HepG2 (cell line): ENCODE measurements at regions not wholly inside any gene's neighbourhood (a gene's known extent, or its start where the extent isn't known, plus 50 kb on each side); places are given as distances from the start of the nearest gene placed in this dataset.

Experiments
- EZH2 ChIP-seq: conservative IDR thresholded peaks from 2 replicates; pipeline ENCODE4 v1.6.1; 2012; ENCODE audit warnings: mild to moderate bottlenecking, low read depth, low read length, moderate library complexity
- GABPA ChIP-seq, 2 experiments: IDR thresholded peaks; 2 replicates each; pipeline ENCODE4 v1.6.1; 2011 to 2016; ENCODE audit warnings: low read depth in 2 of 2, low read length in 1 of 2, missing biosample characterization in 1 of 2, missing genetic modification characterization in 1 of 2
- GLI4 ChIP-seq: sonication (generic); formaldehyde crosslinking; IDR thresholded peaks from 2 replicates; pipeline ENCODE4 v1.5.1; 2020; ENCODE audit warnings: missing genetic modification reagents, mild to moderate bottlenecking, moderate library complexity, borderline replicate concordance
- HOXA7 ChIP-seq: sonication (generic); formaldehyde crosslinking; IDR thresholded peaks from 2 replicates; pipeline ENCODE4 v1.8.1; 2022; ENCODE audit warnings: mild to moderate bottlenecking, missing genetic modification reagents, moderate library complexity
- MAFK ChIP-seq, 2 experiments: IDR thresholded peaks in 1 of 2; conservative IDR thresholded peaks in 1 of 2; 2 replicates each; pipeline ENCODE4 v1.6.1; 2011; ENCODE audit warnings: improper control_type of control experiment in 2 of 2, low read length in 2 of 2
- POLR2A ChIP-seq, 2 experiments: IDR thresholded peaks; 2 replicates each; pipeline ENCODE4 v1.6.1; 2011; ENCODE audit warnings: low read depth in 2 of 2, low read length in 2 of 2, mild to moderate bottlenecking in 1 of 2, moderate library complexity in 1 of 2; ENCODE audit not compliant: insufficient read depth in 1 of 2
- RARA ChIP-seq: IDR thresholded peaks from 2 replicates; pipeline ENCODE4 v1.6.1; 2016; ENCODE audit warnings: missing genetic modification reagents, missing compliant biosample characterization
- U2AF1 ChIP-seq: fragments of 200-400 bp; formaldehyde crosslinking; optimal IDR thresholded peaks from 2 replicates; pipeline ENCODE3; 2017; ENCODE audit warnings: mild to moderate bottlenecking, low read depth, low read length
- ZNF232 ChIP-seq: sonication (generic); formaldehyde crosslinking; IDR thresholded peaks from 2 replicates; pipeline ENCODE4 v1.4.0; 2020; ENCODE audit warnings: missing genetic modification reagents, borderline replicate concordance
- ZNF577 ChIP-seq: sonication (generic); formaldehyde crosslinking; IDR thresholded peaks from 2 replicates; pipeline ENCODE4 v1.4.0; 2020; ENCODE audit warnings: mild to moderate bottlenecking, low read depth, missing genetic modification reagents, borderline replicate concordance
- TF ChIP-seq, protein P1 (sequence below): sonication (generic); formaldehyde crosslinking; IDR thresholded peaks from 2 replicates; pipeline ENCODE4 v1.5.0; 2020; ENCODE audit warnings: mild to moderate bottlenecking, missing genetic modification reagents, moderate library complexity
- TF ChIP-seq, protein P2 (sequence below): sonication (generic); formaldehyde crosslinking; IDR thresholded peaks from 2 replicates; pipeline ENCODE4; 2020; ENCODE audit warnings: missing genetic modification reagents, mild to moderate bottlenecking, borderline replicate concordance
- TF ChIP-seq, protein P3 (sequence below): IDR thresholded peaks from 2 replicates; pipeline ENCODE4 v1.6.1; 2016; ENCODE audit warnings: mild to moderate bottlenecking

DNA sequence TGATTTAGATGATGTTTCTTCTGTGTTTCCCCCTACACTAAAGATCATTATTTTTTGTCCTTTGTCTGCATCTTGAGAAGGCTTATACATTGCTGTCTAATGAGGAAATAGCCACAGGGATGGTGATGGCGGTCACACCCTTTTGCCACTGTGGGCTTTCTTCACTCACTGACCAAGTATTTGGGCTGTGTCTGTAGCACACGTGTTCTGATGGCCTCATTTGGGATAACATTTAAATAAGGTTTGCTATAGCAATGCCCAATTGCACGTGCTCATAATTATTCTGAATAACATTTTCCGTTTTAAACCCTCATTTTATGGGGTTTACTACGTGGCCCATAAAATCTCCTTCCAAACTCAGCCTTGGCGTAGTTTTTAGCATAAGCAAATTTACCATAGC lies 230.3 kb upstream of the PRICKLE1 start:
- no peak for TF ChIP-seq GABPA (IDR thresholded peaks at IDR 0.05; ENCODE audit: low read depth, low read length)
- TF ChIP-seq GABPA (CRISPR knock-in tag; IDR thresholded peaks at IDR 0.05; ENCODE audit: low read depth) = no peak
- TF ChIP-seq MAFK (conservative IDR thresholded peaks at IDR 0.05 in 1 of 2, IDR thresholded peaks at IDR 0.05 in 1 of 2; ENCODE audit: low read length in 2 of 2) = no peak
- no peak for TF ChIP-seq RARA (CRISPR knock-in tag)
- TF ChIP-seq HOXA7 (CRISPR knock-in tag) = no peak
- TF ChIP-seq, protein P1, sequence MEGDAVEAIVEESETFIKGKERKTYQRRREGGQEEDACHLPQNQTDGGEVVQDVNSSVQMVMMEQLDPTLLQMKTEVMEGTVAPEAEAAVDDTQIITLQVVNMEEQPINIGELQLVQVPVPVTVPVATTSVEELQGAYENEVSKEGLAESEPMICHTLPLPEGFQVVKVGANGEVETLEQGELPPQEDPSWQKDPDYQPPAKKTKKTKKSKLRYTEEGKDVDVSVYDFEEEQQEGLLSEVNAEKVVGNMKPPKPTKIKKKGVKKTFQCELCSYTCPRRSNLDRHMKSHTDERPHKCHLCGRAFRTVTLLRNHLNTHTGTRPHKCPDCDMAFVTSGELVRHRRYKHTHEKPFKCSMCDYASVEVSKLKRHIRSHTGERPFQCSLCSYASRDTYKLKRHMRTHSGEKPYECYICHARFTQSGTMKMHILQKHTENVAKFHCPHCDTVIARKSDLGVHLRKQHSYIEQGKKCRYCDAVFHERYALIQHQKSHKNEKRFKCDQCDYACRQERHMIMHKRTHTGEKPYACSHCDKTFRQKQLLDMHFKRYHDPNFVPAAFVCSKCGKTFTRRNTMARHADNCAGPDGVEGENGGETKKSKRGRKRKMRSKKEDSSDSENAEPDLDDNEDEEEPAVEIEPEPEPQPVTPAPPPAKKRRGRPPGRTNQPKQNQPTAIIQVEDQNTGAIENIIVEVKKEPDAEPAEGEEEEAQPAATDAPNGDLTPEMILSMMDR (CRISPR knock-in tag) = no peak
- TF ChIP-seq U2AF1 = no peak
- no peak for TF ChIP-seq ZNF577 (CRISPR knock-in tag)
- no peak for TF ChIP-seq EZH2
- TF ChIP-seq, protein P2, sequence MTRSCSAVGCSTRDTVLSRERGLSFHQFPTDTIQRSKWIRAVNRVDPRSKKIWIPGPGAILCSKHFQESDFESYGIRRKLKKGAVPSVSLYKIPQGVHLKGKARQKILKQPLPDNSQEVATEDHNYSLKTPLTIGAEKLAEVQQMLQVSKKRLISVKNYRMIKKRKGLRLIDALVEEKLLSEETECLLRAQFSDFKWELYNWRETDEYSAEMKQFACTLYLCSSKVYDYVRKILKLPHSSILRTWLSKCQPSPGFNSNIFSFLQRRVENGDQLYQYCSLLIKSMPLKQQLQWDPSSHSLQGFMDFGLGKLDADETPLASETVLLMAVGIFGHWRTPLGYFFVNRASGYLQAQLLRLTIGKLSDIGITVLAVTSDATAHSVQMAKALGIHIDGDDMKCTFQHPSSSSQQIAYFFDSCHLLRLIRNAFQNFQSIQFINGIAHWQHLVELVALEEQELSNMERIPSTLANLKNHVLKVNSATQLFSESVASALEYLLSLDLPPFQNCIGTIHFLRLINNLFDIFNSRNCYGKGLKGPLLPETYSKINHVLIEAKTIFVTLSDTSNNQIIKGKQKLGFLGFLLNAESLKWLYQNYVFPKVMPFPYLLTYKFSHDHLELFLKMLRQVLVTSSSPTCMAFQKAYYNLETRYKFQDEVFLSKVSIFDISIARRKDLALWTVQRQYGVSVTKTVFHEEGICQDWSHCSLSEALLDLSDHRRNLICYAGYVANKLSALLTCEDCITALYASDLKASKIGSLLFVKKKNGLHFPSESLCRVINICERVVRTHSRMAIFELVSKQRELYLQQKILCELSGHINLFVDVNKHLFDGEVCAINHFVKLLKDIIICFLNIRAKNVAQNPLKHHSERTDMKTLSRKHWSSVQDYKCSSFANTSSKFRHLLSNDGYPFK (CRISPR knock-in tag) = no peak
- TF ChIP-seq POLR2A (IDR thresholded peaks at IDR 0.05; ENCODE audit: insufficient read depth in 1 of 2, low read depth in 2 of 2, low read length in 2 of 2) = no peak
- TF ChIP-seq GLI4 (CRISPR knock-in tag) = no peak
- no peak for TF ChIP-seq ZNF232
- TF ChIP-seq, protein P3, sequence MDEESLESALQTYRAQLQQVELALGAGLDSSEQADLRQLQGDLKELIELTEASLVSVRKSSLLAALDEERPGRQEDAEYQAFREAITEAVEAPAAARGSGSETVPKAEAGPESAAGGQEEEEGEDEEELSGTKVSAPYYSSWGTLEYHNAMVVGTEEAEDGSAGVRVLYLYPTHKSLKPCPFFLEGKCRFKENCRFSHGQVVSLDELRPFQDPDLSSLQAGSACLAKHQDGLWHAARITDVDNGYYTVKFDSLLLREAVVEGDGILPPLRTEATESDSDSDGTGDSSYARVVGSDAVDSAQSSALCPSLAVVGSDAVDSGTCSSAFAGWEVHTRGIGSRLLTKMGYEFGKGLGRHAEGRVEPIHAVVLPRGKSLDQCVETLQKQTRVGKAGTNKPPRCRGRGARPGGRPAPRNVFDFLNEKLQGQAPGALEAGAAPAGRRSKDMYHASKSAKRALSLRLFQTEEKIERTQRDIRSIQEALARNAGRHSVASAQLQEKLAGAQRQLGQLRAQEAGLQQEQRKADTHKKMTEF = no peak
